IMR-90 (cell line): ENCODE measurements at regions not wholly inside any gene's neighbourhood (a gene's known extent, or its start where the extent isn't known, plus 50 kb on each side); places are given as distances from the start of the nearest gene placed in this dataset.
A peak's percentile ranks its signal among the peaks of the same experiment; 100 is the strongest.

Experiments used
- ATAC-seq: fragments of 200-7000 bp; cut with Tn5 transposase; 2 replicates; pipeline ENCODE4 v1.9.1; 2020; ENCODE audit warnings: low read depth, mild to moderate bottlenecking, moderate library complexity
- BruUV-seq: library from RNA; stranded (reverse); fragments of 400-500 nt; replicated peaks from 2 replicates; lab custom pipeline; 2021; lab: Mats Ljungman, UMichigan
- CTCF ChIA-PET: fragments of 300-600 bp; formaldehyde crosslinking; extraction: SDS; loops from one replicate; lab custom pipeline; 2021; ENCODE audit warnings: antibody characterized with exemption; lab: Yijun Ruan, JAX
- POLR2A ChIA-PET: fragments of 300-600 bp; sonication (Branson Sonifier 250); formaldehyde crosslinking; loops from one replicate; lab custom pipeline; 2022; ENCODE audit warnings: antibody characterized with exemption; ENCODE audit not compliant: unreplicated experiment; lab: Charles Lee
- DNase-seq: peaks from one replicate; pipeline ENCODE4 v3.0.0; 2013
- H2AFZ ChIP-seq: replicated peaks from 2 replicates; pipeline ENCODE3; 2013; ENCODE audit warnings: low read length, mild to moderate bottlenecking; ENCODE audit not compliant: poor library complexity
- H2AK5ac ChIP-seq: 2 replicates; pipeline ENCODE4 v1.6.1; 2013; ENCODE audit warnings: low read depth, low read length, inconsistent platforms
- H2AK9ac ChIP-seq: replicated peaks from 2 replicates; pipeline ENCODE3; 2013; ENCODE audit warnings: mild to moderate bottlenecking, low read depth, low read length, moderate library complexity; ENCODE audit not compliant: poor library complexity
- H2BK120ac ChIP-seq: 2 replicates; pipeline ENCODE4 v1.6.1; 2013; ENCODE audit warnings: low read depth, low read length, inconsistent platforms
- H2BK15ac ChIP-seq: 3 replicates; pipeline ENCODE4 v1.6.1; 2013; ENCODE audit warnings: low read depth, low read length, inconsistent platforms
- H2BK20ac ChIP-seq: 2 replicates; pipeline ENCODE4 v1.6.1; 2013; ENCODE audit warnings: low read depth, mild to moderate bottlenecking, inconsistent platforms, low read length, moderate library complexity
- H2BK5ac ChIP-seq: 2 replicates; pipeline ENCODE4 v1.6.1; 2013; ENCODE audit warnings: mild to moderate bottlenecking, low read depth, low read length, inconsistent platforms; ENCODE audit not compliant: poor library complexity, severe bottlenecking
- H3K14ac ChIP-seq: replicated peaks from 2 replicates; pipeline ENCODE4 v1.6.1; 2013; ENCODE audit warnings: low read depth, low read length, inconsistent platforms
- H3K18ac ChIP-seq: 2 replicates; pipeline ENCODE4 v1.6.1; 2013; ENCODE audit warnings: low read depth, low read length, control low read depth
- H3K23ac ChIP-seq: 2 replicates; pipeline ENCODE4 v1.6.1; 2013; ENCODE audit warnings: low read depth, low read length, inconsistent platforms
- H3K27ac ChIP-seq: 2 replicates; pipeline ENCODE4 v1.5.1; 2013; ENCODE audit warnings: mild to moderate bottlenecking, control low read depth, low read length; ENCODE audit not compliant: insufficient read depth
- H3K27me3 ChIP-seq: 2 replicates; pipeline ENCODE4 v1.6.1; 2013; ENCODE audit warnings: low read length; ENCODE audit not compliant: control insufficient read depth, insufficient read depth
- H3K36me3 ChIP-seq: 2 replicates; pipeline ENCODE4 v1.6.1; 2013; ENCODE audit warnings: low read length, mixed read lengths; ENCODE audit not compliant: control insufficient read depth, insufficient read depth
- H3K4ac ChIP-seq: 2 replicates; pipeline ENCODE4 v1.6.1; 2013; ENCODE audit warnings: low read depth, low read length, inconsistent platforms
- H3K4me1 ChIP-seq: 2 replicates; pipeline ENCODE4 v1.6.1; 2013; ENCODE audit warnings: low read length, mixed read lengths; ENCODE audit not compliant: control insufficient read depth, insufficient read depth
- H3K4me2 ChIP-seq: 2 replicates; pipeline ENCODE4 v1.6.1; 2013; ENCODE audit warnings: low read depth, mild to moderate bottlenecking, control low read depth, low read length, moderate library complexity
- H3K4me3 ChIP-seq: 2 replicates; pipeline ENCODE4 v1.5.1; 2013; ENCODE audit warnings: low read depth, mild to moderate bottlenecking, control low read depth, low read length, moderate library complexity; ENCODE audit not compliant: insufficient read depth
- H3K56ac ChIP-seq: 2 replicates; pipeline ENCODE4 v1.6.1; 2013; ENCODE audit warnings: low read length, inconsistent platforms; ENCODE audit not compliant: insufficient read depth; ENCODE audit errors: extremely low read depth
- H3K79me1 ChIP-seq, 2 experiments: 2 replicates each; pipeline ENCODE4 v1.6.1; 2013; ENCODE audit warnings: low read length in 2 of 2, inconsistent platforms in 1 of 2, low read depth in 1 of 2
- H3K9ac ChIP-seq: 2 replicates; pipeline ENCODE4 v1.6.1; 2013; ENCODE audit warnings: low read depth, low read length, control low read depth
- H3K9me1 ChIP-seq: 2 replicates; pipeline ENCODE4 v1.6.1; 2013; ENCODE audit warnings: low read length, inconsistent platforms; ENCODE audit not compliant: insufficient read depth
- H3K9me3 ChIP-seq: 2 replicates; pipeline ENCODE4 v1.6.1; 2013; ENCODE audit warnings: low read length; ENCODE audit not compliant: control insufficient read depth, insufficient read depth
- H4K20me1 ChIP-seq: 2 replicates; pipeline ENCODE4 v1.6.1; 2013; ENCODE audit warnings: low read length, inconsistent platforms; ENCODE audit not compliant: insufficient read depth
- H4K5ac ChIP-seq: 2 replicates; pipeline ENCODE4 v1.6.1; 2013; ENCODE audit warnings: mild to moderate bottlenecking, low read depth, low read length, control low read depth
- H4K8ac ChIP-seq, 2 experiments: 2 replicates each; pipeline ENCODE4 v1.6.1; 2013; ENCODE audit warnings: low read depth in 2 of 2, low read length in 2 of 2, control low read depth in 1 of 2, inconsistent platforms in 1 of 2
- H4K91ac ChIP-seq: 2 replicates; pipeline ENCODE4 v1.6.1; 2013; ENCODE audit warnings: low read depth, low read length, inconsistent platforms; ENCODE audit not compliant: insufficient read depth
- CEBPB ChIP-seq: IDR thresholded peaks from 2 replicates; pipeline ENCODE4 v1.6.1; 2012; ENCODE audit warnings: low read depth, low read length, improper control_type of control experiment
- POLR2A ChIP-seq: IDR thresholded peaks from 2 replicates; pipeline ENCODE4 v1.6.1; 2012; ENCODE audit warnings: mild to moderate bottlenecking, low read depth, low read length
- WGBS, 2 experiments: methylation state at CpG; one replicate each; pipeline versions ENCODE4 v1.1.5 to v1.1.7; 2013; ENCODE audit warnings: missing lambda C conversion rate in 2 of 2; ENCODE audit not compliant: insufficient read length in 1 of 2; ENCODE audit errors: extremely low coverage in 2 of 2; 5-methylcytosine and 5-hydroxymethylcytosine counted together
- dilution Hi-C: fragments of 300-500 bp; cut with HindIII; formaldehyde crosslinking; loops from one replicate; pipeline ENCODE4 v1.14.3; 2018; ENCODE audit warnings: low sequenced_read_pairs; ENCODE audit not compliant: unreplicated experiment
- in situ Hi-C: fragments of 300-500 bp; cut with MboI; formaldehyde crosslinking; loops from 3 replicates; pipeline ENCODE4 v1.14.3; 2019; ENCODE audit warnings: low sequenced_read_pairs, inconsistent platforms, mixed read lengths
- intact Hi-C: fragments of 100-400 bp; cut with micrococcal nuclease; formaldehyde crosslinking; loops from 2 replicates; pipeline ENCODE4 v1.10.0; 2022

DNA sequence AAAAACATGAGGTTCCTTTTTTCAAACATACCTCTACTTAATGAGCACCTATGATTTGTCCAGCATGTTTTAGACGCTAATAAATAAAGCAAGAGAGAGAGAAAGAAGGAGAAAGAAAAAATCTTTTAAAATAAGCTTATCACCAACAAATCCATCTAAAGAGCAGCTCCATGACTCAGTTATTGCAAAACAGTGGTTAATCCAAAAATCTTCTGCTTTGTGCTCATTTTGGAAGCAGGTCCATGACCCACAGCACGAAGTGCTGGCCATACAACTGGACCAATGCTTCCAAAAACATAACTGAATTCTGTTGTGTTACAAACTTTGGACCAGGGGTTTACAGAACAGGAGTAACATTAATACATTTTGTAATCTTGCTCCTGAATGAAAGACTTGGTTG lies 696.6 kb downstream of the KCNA4 start:
- intact Hi-C loops, result no loop called here
- H3K79me1 ChIP-seq, result peaks cover 14% of the 10 kb centered on the region in 2 experiments; a peak in 3 of 4 replicates

More for the DNA sequence above, 696.6 kb downstream of the KCNA4 start:
- H2AFZ ChIP-seq, result no peak overlapping the region
- H2BK15ac ChIP-seq, result peak overlapping the region; percentile 93
- no peaks in the 10 kb centered on the region for H4K20me1 ChIP-seq
- peaks cover 1% of the 10 kb centered on the region; the same call in 1 of the 2 replicates for H3K36me3 ChIP-seq
- DNase-seq (no peak), ATAC-seq (no peak)
- H3K4me1 ChIP-seq, result peaks cover 31% of the 10 kb centered on the region
- WGBS, 2 experiments, result no CpG with 5 or more reads among the region's 2 CpGs
- peak overlapping the region; percentile 90 to 91 for H4K8ac ChIP-seq
- H3K4ac ChIP-seq, result peak overlapping the region; percentile 95
- H3K9me3 ChIP-seq, result no peaks in the 10 kb centered on the region
- H3K23ac ChIP-seq, result peak overlapping the region; percentile 68
- in situ Hi-C loops, result loop anchor here (10.0 kb wide), 1 partner anchor 145 kb away; no protein-coding TSS in a partner anchor
- peak overlapping the region; percentile 94 for H2BK5ac ChIP-seq
- ChIA-PET POLR2A (interaction anchor here (1.4 kb wide), 1 partner anchor 20 kb away, joined by 3 read pairs; no protein-coding TSS in a partner anchor), CTCF (interaction anchor here (0.6 kb wide), 1 partner anchor 13 kb away, joined by 8 read pairs; no protein-coding TSS in a partner anchor)
- no peaks in the 10 kb centered on the region for H3K27me3 ChIP-seq
- peak overlapping the region; percentile 96 for H2BK120ac ChIP-seq
- H3K56ac ChIP-seq, result peak overlapping the region; percentile 27
- dilution Hi-C loops, result no loop called here
- peak overlapping the region; percentile 98 for H4K91ac ChIP-seq
- peak overlapping the region; percentile 92 for H3K27ac ChIP-seq
- peak overlapping the region; percentile 98 for H3K18ac ChIP-seq
- peaks cover 3% of the 10 kb centered on the region for H3K9me1 ChIP-seq
- H2AK5ac ChIP-seq, result peak overlapping the region; percentile 95
- H4K5ac ChIP-seq, result peak overlapping the region; percentile 95
- H3K14ac ChIP-seq, result peak overlapping the region; percentile 83
- no peak overlapping the region for H3K4me3 ChIP-seq
- TF ChIP-seq CEBPB, result peak; percentile 44; the same call in 1 of the 2 replicates
- TF ChIP-seq POLR2A, result no peak
- 0 out of 2 replicates have a peak overlapping the region, but pooled peaks have one; percentile 9 for H3K9ac ChIP-seq
- H2BK20ac ChIP-seq, result peak overlapping the region; percentile 97
- no peak overlapping the region for H3K4me2 ChIP-seq
- no peak overlapping the region for H2AK9ac ChIP-seq
- no TSS peak for BruUV-seq
